ENCODE measurements at regions not wholly inside any gene's neighbourhood (a gene's known extent, or its start where the extent isn't known, plus 50 kb on each side); places are given as distances from the start of the nearest gene placed in this dataset.

GRCh38 chr11:37571246-37571645 lies 973.2 kb upstream of the RAG2 start:
- no peak for TF ChIP-seq SIN3A (IDR thresholded peaks at IDR 0.05; ENCODE audit: borderline replicate concordance, insufficient read depth, low read depth, low read length)
- no peak for TF ChIP-seq CTCF (IDR thresholded peaks at IDR 0.05)
- no peak for TF ChIP-seq REST (IDR thresholded peaks at IDR 0.05; ENCODE audit: insufficient read depth in 1 of 2, low read depth in 2 of 2, low read length in 1 of 2)

Data from Panc1 (cell line).